HepG2 (cell line): ENCODE measurements at regions not wholly inside any gene's neighbourhood (a gene's known extent, or its start where the extent isn't known, plus 50 kb on each side); places are given as distances from the start of the nearest gene placed in this dataset.
"Not testable (repeated sequence)": the region's sequence is repeated elsewhere in the genome, so short reads cannot be mapped to it uniquely, and the experiment has no call there.

Source experiments
- CTCF ChIP-seq: sonication (generic); formaldehyde crosslinking; IDR thresholded peaks from 2 replicates; pipeline ENCODE4 v1.5.0; 2020; ENCODE audit warnings: mild to moderate bottlenecking, missing genetic modification reagents, moderate library complexity
- DBP ChIP-seq: sonication (generic); formaldehyde crosslinking; IDR thresholded peaks from 2 replicates; pipeline ENCODE4 v1.4.0; 2020; ENCODE audit warnings: missing genetic modification reagents; ENCODE audit errors: not compliant biosample characterization
- ERF ChIP-seq: IDR thresholded peaks from 2 replicates; pipeline ENCODE4 v1.6.1; 2018; ENCODE audit warnings: missing biosample characterization, missing genetic modification reagents
- MXI1 ChIP-seq: IDR thresholded peaks from 3 replicates; pipeline ENCODE4 v1.6.1; 2012; ENCODE audit warnings: low read depth, low read length, inconsistent platforms, borderline replicate concordance
- SALL2 ChIP-seq: sonication (generic); formaldehyde crosslinking; IDR thresholded peaks from 2 replicates; pipeline ENCODE4 v1.8.1; 2023; ENCODE audit warnings: mild to moderate bottlenecking, missing genetic modification reagents, inconsistent platforms
- ZBTB42 ChIP-seq: sonication (generic); formaldehyde crosslinking; IDR thresholded peaks from 2 replicates; pipeline ENCODE4 v1.5.0; 2020; ENCODE audit warnings: mild to moderate bottlenecking, missing genetic modification reagents
- ZC3H13 ChIP-seq: sonication (generic); formaldehyde crosslinking; IDR thresholded peaks from 2 replicates; pipeline ENCODE4 v1.8.1; 2023; ENCODE audit warnings: mild to moderate bottlenecking, missing genetic modification reagents, moderate library complexity
- ZNF160 ChIP-seq: sonication (generic); formaldehyde crosslinking; IDR thresholded peaks from 2 replicates; pipeline ENCODE4 v1.8.0; 2022; ENCODE audit warnings: mild to moderate bottlenecking, inconsistent platforms, missing genetic modification reagents
- ZNF263 ChIP-seq: sonication (generic); formaldehyde crosslinking; IDR thresholded peaks from 2 replicates; pipeline ENCODE4 v1.4.0; 2020; ENCODE audit warnings: missing genetic modification reagents
- ZNF780A ChIP-seq: sonication (generic); formaldehyde crosslinking; IDR thresholded peaks from 2 replicates; pipeline ENCODE4 v1.8.0; 2022; ENCODE audit warnings: mild to moderate bottlenecking, missing genetic modification reagents, moderate library complexity
- TF ChIP-seq, protein P1 (sequence below), 2 experiments: fragments of 450-650 bp in 1 of 2; sonication (generic) in 1 of 2; formaldehyde crosslinking; IDR thresholded peaks; 2 replicates each; pipeline versions ENCODE4 v1.5.0 to v1.8.0; 2020 to 2022; ENCODE audit warnings: mild to moderate bottlenecking in 1 of 2, missing genetic modification reagents in 1 of 2

DNA sequence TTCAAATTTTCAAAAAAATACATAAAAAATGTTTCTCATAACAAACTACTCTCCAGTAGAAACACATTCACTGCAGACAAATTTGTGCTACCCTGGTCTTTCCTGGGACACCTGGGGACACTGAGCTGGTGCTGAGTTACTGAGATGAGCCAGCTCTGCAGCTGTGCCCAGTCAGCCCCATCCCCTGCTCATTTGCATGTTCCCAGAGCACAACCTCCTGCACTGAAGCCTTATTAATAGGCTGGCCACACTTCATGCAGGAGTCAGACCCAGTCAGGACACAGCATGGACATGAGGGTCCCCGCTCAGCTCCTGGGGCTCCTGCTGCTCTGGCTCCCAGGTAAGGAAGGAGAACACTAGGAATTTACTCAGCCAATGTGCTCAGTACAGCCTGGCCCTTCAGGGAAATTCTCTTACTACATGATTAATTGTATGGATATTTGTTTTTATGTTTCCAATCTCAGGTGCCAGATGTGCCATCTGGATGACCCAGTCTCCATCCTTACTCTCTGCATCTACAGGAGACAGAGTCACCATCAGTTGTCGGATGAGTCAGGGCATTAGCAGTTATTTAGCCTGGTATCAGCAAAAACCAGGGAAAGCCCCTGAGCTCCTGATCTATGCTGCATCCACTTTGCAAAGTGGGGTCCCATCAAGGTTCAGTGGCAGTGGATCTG is 1529.3 kb downstream of the RPIA start:
- not testable (repeated sequence) for TF ChIP-seq MXI1; ZC3H13 (CRISPR knock-in tag); DBP (CRISPR knock-in tag); SALL2 (CRISPR knock-in tag); ZNF263; CTCF (CRISPR knock-in tag); ERF (CRISPR knock-in tag); ZNF780A (CRISPR knock-in tag); ZBTB42 (CRISPR knock-in tag); ZNF160 (CRISPR knock-in tag)
- TF ChIP-seq, protein P1, sequence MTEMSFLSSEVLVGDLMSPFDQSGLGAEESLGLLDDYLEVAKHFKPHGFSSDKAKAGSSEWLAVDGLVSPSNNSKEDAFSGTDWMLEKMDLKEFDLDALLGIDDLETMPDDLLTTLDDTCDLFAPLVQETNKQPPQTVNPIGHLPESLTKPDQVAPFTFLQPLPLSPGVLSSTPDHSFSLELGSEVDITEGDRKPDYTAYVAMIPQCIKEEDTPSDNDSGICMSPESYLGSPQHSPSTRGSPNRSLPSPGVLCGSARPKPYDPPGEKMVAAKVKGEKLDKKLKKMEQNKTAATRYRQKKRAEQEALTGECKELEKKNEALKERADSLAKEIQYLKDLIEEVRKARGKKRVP (CRISPR knock-in tag; IDR thresholded peaks at IDR 0.05): not testable (repeated sequence)
